ENCODE measurements at regions not wholly inside any gene's neighbourhood (a gene's known extent, or its start where the extent isn't known, plus 50 kb on each side); places are given as distances from the start of the nearest gene placed in this dataset.
"Not testable (repeated sequence)": the region's sequence is repeated elsewhere in the genome, so short reads cannot be mapped to it uniquely, and the experiment has no call there.

DNA sequence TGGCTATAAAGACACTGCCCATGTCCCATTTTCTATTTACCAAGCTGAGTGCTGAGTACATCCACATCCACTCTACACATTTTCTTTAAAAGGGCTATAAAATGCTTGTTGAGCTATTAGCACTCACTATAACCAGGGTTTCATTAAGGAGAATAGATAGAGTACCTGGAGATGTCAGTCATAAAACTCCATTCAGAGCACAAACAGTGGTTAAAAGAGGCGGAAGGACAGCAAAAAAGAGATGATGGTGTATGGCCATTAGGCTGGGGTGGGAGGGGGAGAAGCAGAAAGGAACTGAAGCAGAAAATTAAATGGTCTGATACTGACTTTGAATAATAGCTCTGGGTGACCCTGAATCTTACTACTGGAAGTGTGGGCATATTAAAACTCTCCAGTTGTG lies 609.9 kb upstream of the MAP3K7 start:
- no peak overlapping the region for H3K4me3 ChIP-seq (ENCODE audit: low read depth in 1 of 2, low read length in 2 of 2)
- H3K27ac ChIP-seq (ENCODE audit: low read depth, low read length) = no peak overlapping the region
- no peaks in the 10 kb centered on the region for H3K27me3 ChIP-seq (ENCODE audit: control insufficient read depth in 1 of 2, insufficient read depth in 2 of 2, low read length in 2 of 2)
- H3K36me3 ChIP-seq (ENCODE audit: control insufficient read depth in 1 of 2, insufficient read depth in 2 of 2, low read length in 2 of 2) = no peaks in the 10 kb centered on the region
- H3K4me1 ChIP-seq (ENCODE audit: control insufficient read depth in 1 of 2, insufficient read depth in 2 of 2, low read length in 2 of 2) = no peaks in the 10 kb centered on the region
- no peak overlapping the region for H3K9ac ChIP-seq (ENCODE audit: low read depth in 1 of 2, low read length in 2 of 2)
- H3K9me3 ChIP-seq (ENCODE audit: control insufficient read depth in 1 of 2, low read length in 2 of 2) = no peaks in the 10 kb centered on the region

GRCh38 chr6:91193446-91193845 lies 606.6 kb upstream of the MAP3K7 start:
- no peak overlapping the region for H3K4me3 ChIP-seq (ENCODE audit: low read depth in 1 of 2, low read length in 2 of 2)
- H3K36me3 ChIP-seq (ENCODE audit: control insufficient read depth in 1 of 2, insufficient read depth in 2 of 2, low read length in 2 of 2) = no peaks in the 10 kb centered on the region
- no peaks in the 10 kb centered on the region for H3K9me3 ChIP-seq (ENCODE audit: control insufficient read depth in 1 of 2, low read length in 2 of 2)
- no peak overlapping the region for H3K27ac ChIP-seq (ENCODE audit: low read depth, low read length)
- no peaks in the 10 kb centered on the region for H3K27me3 ChIP-seq (ENCODE audit: control insufficient read depth in 1 of 2, insufficient read depth in 2 of 2, low read length in 2 of 2)
- H3K4me1 ChIP-seq (ENCODE audit: control insufficient read depth in 1 of 2, insufficient read depth in 2 of 2, low read length in 2 of 2) = no peaks in the 10 kb centered on the region
- no peak overlapping the region for H3K9ac ChIP-seq (ENCODE audit: low read depth in 1 of 2, low read length in 2 of 2)

DNA sequence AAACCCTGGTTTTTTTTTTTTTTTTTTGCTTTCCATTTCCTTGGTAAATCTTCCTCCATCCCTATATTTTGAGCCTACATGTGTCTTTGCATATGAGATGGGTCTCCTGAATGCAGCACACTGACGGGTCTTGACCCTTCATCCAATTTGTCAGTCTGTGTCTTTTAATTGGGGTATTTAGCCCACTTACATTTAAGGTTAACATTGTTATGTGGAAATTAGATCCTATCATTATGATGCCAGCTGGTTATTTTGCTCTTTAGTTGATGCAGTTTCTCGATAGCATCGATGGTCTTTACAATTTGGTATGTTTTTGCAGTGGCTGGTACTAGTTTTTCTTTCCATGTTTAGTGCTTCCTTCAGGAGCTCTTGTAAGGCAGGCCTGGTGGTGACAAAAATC lies 603.2 kb upstream of the MAP3K7 start:
- H3K27me3 ChIP-seq (ENCODE audit: control insufficient read depth in 1 of 2, insufficient read depth in 2 of 2, low read length in 2 of 2); H3K27ac ChIP-seq (ENCODE audit: low read depth, low read length); H3K4me3 ChIP-seq (ENCODE audit: low read depth in 1 of 2, low read length in 2 of 2); H3K9me3 ChIP-seq (ENCODE audit: control insufficient read depth in 1 of 2, low read length in 2 of 2); H3K9ac ChIP-seq (ENCODE audit: low read depth in 1 of 2, low read length in 2 of 2); H3K36me3 ChIP-seq (ENCODE audit: control insufficient read depth in 1 of 2, insufficient read depth in 2 of 2, low read length in 2 of 2); H3K4me1 ChIP-seq (ENCODE audit: control insufficient read depth in 1 of 2, insufficient read depth in 2 of 2, low read length in 2 of 2): not testable (repeated sequence)

DNA sequence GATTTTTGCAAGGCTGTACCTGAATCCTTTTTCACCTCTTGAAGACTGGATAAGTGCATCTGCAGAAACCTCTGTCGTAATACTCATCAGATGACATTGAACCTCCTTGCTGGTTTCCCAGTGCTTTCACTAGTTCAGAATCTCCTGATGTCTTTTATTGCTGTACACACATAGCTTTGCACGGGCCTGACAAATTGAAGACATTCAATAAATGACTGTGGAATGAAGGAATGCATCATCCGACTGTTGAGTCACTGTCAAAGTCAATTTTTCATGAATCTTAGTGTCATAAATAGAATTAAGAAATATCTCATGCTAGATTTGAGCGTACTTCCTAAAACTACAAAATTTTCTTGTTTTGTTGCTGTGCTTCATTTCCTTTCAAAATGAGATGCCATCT lies 598.2 kb upstream of the MAP3K7 start:
- no peak overlapping the region for H3K4me3 ChIP-seq (ENCODE audit: low read depth in 1 of 2, low read length in 2 of 2)
- H3K36me3 ChIP-seq (ENCODE audit: control insufficient read depth in 1 of 2, insufficient read depth in 2 of 2, low read length in 2 of 2) = no peaks in the 10 kb centered on the region
- H3K9me3 ChIP-seq (ENCODE audit: control insufficient read depth in 1 of 2, low read length in 2 of 2) = no peaks in the 10 kb centered on the region
- H3K27me3 ChIP-seq (ENCODE audit: control insufficient read depth in 1 of 2, insufficient read depth in 2 of 2, low read length in 2 of 2) = no peaks in the 10 kb centered on the region
- no peaks in the 10 kb centered on the region for H3K4me1 ChIP-seq (ENCODE audit: control insufficient read depth in 1 of 2, insufficient read depth in 2 of 2, low read length in 2 of 2)
- H3K27ac ChIP-seq (ENCODE audit: low read depth, low read length) = no peak overlapping the region
- H3K9ac ChIP-seq (ENCODE audit: low read depth in 1 of 2, low read length in 2 of 2) = no peak overlapping the region

DNA sequence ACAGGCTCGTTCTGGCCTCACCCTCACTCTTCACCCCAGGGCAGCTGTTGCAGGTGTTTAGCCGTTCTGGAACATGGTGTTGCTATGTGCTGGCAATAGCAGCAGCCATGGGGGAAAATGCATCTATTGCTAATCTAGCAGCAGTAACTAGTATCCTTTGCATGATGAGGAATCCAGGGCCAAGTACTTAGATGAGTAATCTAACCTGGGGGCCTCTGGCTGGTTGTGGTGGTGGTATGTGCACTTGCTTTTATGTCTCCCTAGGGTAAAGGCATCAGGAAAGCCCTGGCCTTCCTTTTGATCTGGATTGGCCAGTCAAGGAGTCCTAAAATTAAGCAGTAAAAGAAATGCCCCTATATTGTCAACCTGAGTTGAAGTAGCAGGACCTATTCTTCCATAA lies 594.5 kb upstream of the MAP3K7 start:
- Histone ChIP-seq H3K36me3 (ENCODE audit: control insufficient read depth in 1 of 2, insufficient read depth in 2 of 2, low read length in 2 of 2) (no peaks in the 10 kb centered on the region), H3K4me3 (ENCODE audit: low read depth in 1 of 2, low read length in 2 of 2) (no peak overlapping the region), H3K9ac (ENCODE audit: low read depth in 1 of 2, low read length in 2 of 2) (no peak overlapping the region), H3K4me1 (ENCODE audit: control insufficient read depth in 1 of 2, insufficient read depth in 2 of 2, low read length in 2 of 2) (no peaks in the 10 kb centered on the region), H3K27ac (ENCODE audit: low read depth, low read length) (no peak overlapping the region), H3K27me3 (ENCODE audit: control insufficient read depth in 1 of 2, insufficient read depth in 2 of 2, low read length in 2 of 2) (no peaks in the 10 kb centered on the region), H3K9me3 (ENCODE audit: control insufficient read depth in 1 of 2, low read length in 2 of 2) (no peaks in the 10 kb centered on the region)

DNA sequence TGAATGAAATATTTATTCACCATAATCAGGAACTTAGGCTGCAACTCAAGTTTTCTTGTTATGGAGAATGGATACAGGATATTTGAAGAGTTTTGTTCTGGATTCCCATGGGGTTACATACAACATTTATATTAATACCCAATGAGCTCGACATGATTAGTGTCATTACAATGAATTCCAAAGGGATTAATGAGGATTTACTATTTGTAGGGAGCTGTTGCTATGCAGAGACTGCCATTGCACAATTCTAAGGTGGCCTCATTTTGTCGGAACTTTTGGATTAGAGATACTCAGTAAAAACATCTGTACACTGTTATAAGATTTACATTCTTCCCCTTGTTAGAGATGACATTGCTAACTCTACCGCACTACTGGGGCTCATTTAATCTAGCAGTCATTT lies 586.8 kb upstream of the MAP3K7 start:
- no peaks in the 10 kb centered on the region for H3K27me3 ChIP-seq (ENCODE audit: control insufficient read depth in 1 of 2, insufficient read depth in 2 of 2, low read length in 2 of 2)
- no peaks in the 10 kb centered on the region for H3K9me3 ChIP-seq (ENCODE audit: control insufficient read depth in 1 of 2, low read length in 2 of 2)
- H3K4me3 ChIP-seq (ENCODE audit: low read depth in 1 of 2, low read length in 2 of 2) = no peak overlapping the region
- no peaks in the 10 kb centered on the region for H3K36me3 ChIP-seq (ENCODE audit: control insufficient read depth in 1 of 2, insufficient read depth in 2 of 2, low read length in 2 of 2)
- H3K9ac ChIP-seq (ENCODE audit: low read depth in 1 of 2, low read length in 2 of 2) = no peak overlapping the region
- H3K27ac ChIP-seq (ENCODE audit: low read depth, low read length) = no peak overlapping the region
- H3K4me1 ChIP-seq (ENCODE audit: control insufficient read depth in 1 of 2, insufficient read depth in 2 of 2, low read length in 2 of 2) = no peaks in the 10 kb centered on the region

- no peaks in the 10 kb centered on the region for H3K36me3 ChIP-seq (ENCODE audit: control insufficient read depth in 1 of 2, insufficient read depth in 2 of 2, low read length in 2 of 2)
- no peaks in the 10 kb centered on the region for H3K9me3 ChIP-seq (ENCODE audit: control insufficient read depth in 1 of 2, low read length in 2 of 2)
- H3K9ac ChIP-seq (ENCODE audit: low read depth in 1 of 2, low read length in 2 of 2) = no peak overlapping the region
- H3K27ac ChIP-seq (ENCODE audit: low read depth, low read length) = no peak overlapping the region
- no peaks in the 10 kb centered on the region for H3K27me3 ChIP-seq (ENCODE audit: control insufficient read depth in 1 of 2, insufficient read depth in 2 of 2, low read length in 2 of 2)
- no peaks in the 10 kb centered on the region for H3K4me1 ChIP-seq (ENCODE audit: control insufficient read depth in 1 of 2, insufficient read depth in 2 of 2, low read length in 2 of 2)
- no peak overlapping the region for H3K4me3 ChIP-seq (ENCODE audit: low read depth in 1 of 2, low read length in 2 of 2)
These were observed 586.3 kb upstream of the MAP3K7 start for GRCh38 chr6:91173186-91173585.

- Histone ChIP-seq H3K9me3 (ENCODE audit: control insufficient read depth in 1 of 2, low read length in 2 of 2) (no peaks in the 10 kb centered on the region), H3K27me3 (ENCODE audit: control insufficient read depth in 1 of 2, insufficient read depth in 2 of 2, low read length in 2 of 2) (no peaks in the 10 kb centered on the region), H3K4me3 (ENCODE audit: low read depth in 1 of 2, low read length in 2 of 2) (no peak overlapping the region), H3K36me3 (ENCODE audit: control insufficient read depth in 1 of 2, insufficient read depth in 2 of 2, low read length in 2 of 2) (no peaks in the 10 kb centered on the region), H3K4me1 (ENCODE audit: control insufficient read depth in 1 of 2, insufficient read depth in 2 of 2, low read length in 2 of 2) (no peaks in the 10 kb centered on the region), H3K9ac (ENCODE audit: low read depth in 1 of 2, low read length in 2 of 2) (no peak overlapping the region), H3K27ac (ENCODE audit: low read depth, low read length) (no peak overlapping the region)
These were observed 585.0 kb upstream of the MAP3K7 start for GRCh38 chr6:91171754-91172462.

DNA sequence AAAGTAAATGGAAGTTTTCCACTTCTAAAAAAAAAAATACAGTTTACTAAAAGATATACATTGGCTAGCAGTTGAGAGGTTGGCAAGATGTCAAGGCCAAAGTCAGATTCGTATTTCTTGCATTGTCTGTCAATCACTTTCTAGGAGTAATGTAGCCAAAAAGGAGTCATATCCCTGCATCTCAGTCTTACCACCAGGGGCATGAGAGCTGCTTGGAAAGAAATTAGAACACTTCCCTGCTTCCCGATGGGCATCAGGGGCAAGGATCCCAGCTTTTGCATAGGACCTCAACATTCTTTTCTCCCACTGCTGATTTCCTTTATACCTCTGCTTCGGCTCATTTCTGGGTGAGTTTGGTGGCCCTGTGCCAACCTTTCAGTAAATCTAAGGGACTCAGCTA lies 581.0 kb upstream of the MAP3K7 start:
- no peak overlapping the region for H3K4me3 ChIP-seq (ENCODE audit: low read depth in 1 of 2, low read length in 2 of 2)
- H3K4me1 ChIP-seq (ENCODE audit: control insufficient read depth in 1 of 2, insufficient read depth in 2 of 2, low read length in 2 of 2) = no peaks in the 10 kb centered on the region
- H3K9me3 ChIP-seq (ENCODE audit: control insufficient read depth in 1 of 2, low read length in 2 of 2) = no peaks in the 10 kb centered on the region
- H3K27ac ChIP-seq (ENCODE audit: low read depth, low read length) = no peak overlapping the region
- no peaks in the 10 kb centered on the region for H3K27me3 ChIP-seq (ENCODE audit: control insufficient read depth in 1 of 2, insufficient read depth in 2 of 2, low read length in 2 of 2)
- no peaks in the 10 kb centered on the region for H3K36me3 ChIP-seq (ENCODE audit: control insufficient read depth in 1 of 2, insufficient read depth in 2 of 2, low read length in 2 of 2)
- H3K9ac ChIP-seq (ENCODE audit: low read depth in 1 of 2, low read length in 2 of 2) = no peak overlapping the region

DNA sequence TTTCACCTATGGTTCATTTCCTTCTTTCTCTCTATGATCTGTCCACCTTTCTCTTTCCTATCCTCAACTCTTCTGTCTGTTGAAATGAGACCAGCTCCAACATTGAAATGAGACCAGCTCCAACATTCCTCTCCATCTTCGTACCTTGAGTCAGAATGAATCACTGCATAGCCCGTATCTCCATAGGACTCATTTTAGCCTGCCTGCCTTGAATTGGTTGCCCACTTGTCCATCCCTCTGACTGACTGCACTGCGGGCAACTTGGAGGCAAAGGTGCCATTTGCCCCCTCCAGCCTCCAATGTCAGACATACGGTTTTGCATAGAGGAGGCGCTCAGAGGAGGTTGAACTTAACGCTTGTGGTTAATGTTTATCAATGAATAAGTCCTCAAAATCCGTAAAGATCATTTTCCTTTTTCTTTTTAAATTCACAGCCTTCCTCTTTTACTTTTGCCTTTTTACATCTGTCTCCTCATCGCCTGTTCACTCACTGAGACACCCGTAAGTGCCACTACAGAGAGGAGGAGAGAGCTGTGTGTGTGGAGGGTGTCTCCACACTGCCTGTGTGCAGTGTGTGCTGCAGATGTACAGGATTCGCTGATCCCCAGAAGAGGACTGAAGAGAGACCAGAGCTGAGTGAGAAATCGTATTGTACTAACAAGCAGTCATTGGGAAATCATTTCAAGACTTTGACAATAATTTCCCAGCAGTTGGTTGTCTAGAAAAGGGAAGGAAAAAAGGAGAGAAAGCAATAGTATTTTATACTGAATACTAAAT lies 579.6 kb upstream of the MAP3K7 start:
- no peak overlapping the region for H3K9ac ChIP-seq (ENCODE audit: low read depth in 1 of 2, low read length in 2 of 2)
- H3K4me1 ChIP-seq (ENCODE audit: control insufficient read depth in 1 of 2, insufficient read depth in 2 of 2, low read length in 2 of 2) = no peaks in the 10 kb centered on the region
- H3K27me3 ChIP-seq (ENCODE audit: control insufficient read depth in 1 of 2, insufficient read depth in 2 of 2, low read length in 2 of 2) = no peaks in the 10 kb centered on the region
- no peaks in the 10 kb centered on the region for H3K36me3 ChIP-seq (ENCODE audit: control insufficient read depth in 1 of 2, insufficient read depth in 2 of 2, low read length in 2 of 2)
- H3K9me3 ChIP-seq (ENCODE audit: control insufficient read depth in 1 of 2, low read length in 2 of 2) = no peaks in the 10 kb centered on the region
- no peak overlapping the region for H3K27ac ChIP-seq (ENCODE audit: low read depth, low read length)
- H3K4me3 ChIP-seq (ENCODE audit: low read depth in 1 of 2, low read length in 2 of 2) = no peak overlapping the region
